ENCODE measurements at regions not wholly inside any gene's neighbourhood (a gene's known extent, or its start where the extent isn't known, plus 50 kb on each side); places are given as distances from the start of the nearest gene placed in this dataset.

- no peak overlapping the region for H3K27ac ChIP-seq
- H3K4me3 ChIP-seq, result no peak overlapping the region
- no peak for ATAC-seq (replicated peaks in 6 of 8)
- in situ Hi-C loops (cut with MboI; ENCODE audit: low pct_unique_long_range_greater_than_20kb in 2 of 9, low sequenced_read_pairs in 9 of 9, unreplicated experiment in 9 of 9), result loop anchor here in 3 of 9 experiments (10.0 to 25.0 kb wide), 3 partner anchors 299 to 597 kb away; partner anchors contain the start of gene TRIB2 (in 2 of the 3)
- peaks cover 8 to 10% of the 10 kb centered on the region in 2 donors for H3K4me1 ChIP-seq (replicated peaks in 1 of 2)
- WGBS, 10 experiments, result 91 to 100% (median 100%) methylated on average over 1 to 3 of the region's 3 CpGs; no CpG with 5 or more reads in 4 of the 10 experiments
These were observed 301.2 kb upstream of the TRIB2 start for GRCh38 chr2:12415536-12415935.

GRCh38 chr2:12416600-12416999, 300.1 kb upstream of the TRIB2 start:
- Histone ChIP-seq H3K4me1 (replicated peaks in 1 of 2) (peaks cover 10 to 14% of the 10 kb centered on the region in 2 donors), H3K4me3 (no peak overlapping the region), H3K27ac (no peak overlapping the region)
- WGBS, 10 experiments, result 4 to 100% (median 83%) methylated on average over 2 to 4 of the region's 6 CpGs; no CpG with 5 or more reads in 1 of the 10 experiments
- ATAC-seq (replicated peaks in 6 of 8), result peak in 3 of 8 experiments; percentile 95 to 97 (median 96)
- in situ Hi-C loops (cut with MboI; ENCODE audit: low pct_unique_long_range_greater_than_20kb in 2 of 9, low sequenced_read_pairs in 9 of 9, unreplicated experiment in 9 of 9), result loop anchor here in 3 of 9 experiments (10.0 to 25.0 kb wide), 3 partner anchors 298 to 596 kb away; partner anchors contain the start of gene TRIB2 (in 2 of the 3)

- WGBS, 10 experiments, result 50 to 100% (median 77%) methylated on average over 1 to 6 of the region's 6 CpGs; no CpG with 5 or more reads in 3 of the 10 experiments
- ATAC-seq (replicated peaks in 6 of 8), result peak in 5 of 8 experiments; percentile 53 to 85 (median 61)
- Histone ChIP-seq H3K4me3 (no peak overlapping the region), H3K27ac (no peak overlapping the region), H3K4me1 (replicated peaks in 1 of 2) (peaks cover 4 to 10% of the 10 kb centered on the region in 2 donors)
- in situ Hi-C loops (cut with MboI; ENCODE audit: low pct_unique_long_range_greater_than_20kb in 2 of 9, low sequenced_read_pairs in 9 of 9, unreplicated experiment in 9 of 9), result loop anchor here in 3 of 9 experiments (10.0 to 25.0 kb wide), 3 partner anchors 297 to 595 kb away; partner anchors contain the start of gene TRIB2 (in 2 of the 3)
These were observed 298.9 kb upstream of the TRIB2 start for GRCh38 chr2:12417786-12418185.

GRCh38 chr2:12419803-12420202, 296.9 kb upstream of the TRIB2 start:
- in situ Hi-C loops (cut with MboI; ENCODE audit: low pct_unique_long_range_greater_than_20kb in 2 of 9, low sequenced_read_pairs in 9 of 9, unreplicated experiment in 9 of 9), result loop anchor here in 3 of 9 experiments (10.0 to 25.0 kb wide), 3 partner anchors 295 to 592 kb away; partner anchors contain the start of gene TRIB2 (in 3 of the 3)
- peaks cover 4 to 9% of the 10 kb centered on the region in 2 donors for H3K4me1 ChIP-seq (replicated peaks in 1 of 2)
- WGBS, 10 experiments, result 67 to 100% (median 100%) methylated on average over 1 to 3 of the region's 3 CpGs; no CpG with 5 or more reads in 2 of the 10 experiments
- no peak overlapping the region for H3K4me3 ChIP-seq
- ATAC-seq (replicated peaks in 6 of 8), result no peak
- no peak overlapping the region for H3K27ac ChIP-seq

- in situ Hi-C loops (cut with MboI; ENCODE audit: low pct_unique_long_range_greater_than_20kb in 2 of 9, low sequenced_read_pairs in 9 of 9, unreplicated experiment in 9 of 9), result loop anchor here in 1 of 9 experiments (10.0 to 25.0 kb wide), 3 partner anchors 294 to 591 kb away; partner anchors contain the start of gene TRIB2
- WGBS, 10 experiments, result 37 to 90% (median 60%) methylated on average over 1 to 3 of the region's 3 CpGs; no CpG with 5 or more reads in 1 of the 10 experiments
- no peak for ATAC-seq (replicated peaks in 6 of 8)
These were observed 295.7 kb upstream of the TRIB2 start for GRCh38 chr2:12421046-12421445.

GRCh38 chr2:12424219-12424618, 292.5 kb upstream of the TRIB2 start:
- WGBS, 10 experiments, result 10 to 100% (median 67%) methylated on average over 1 to 2 of the region's 2 CpGs; no CpG with 5 or more reads in 5 of the 10 experiments
- in situ Hi-C loops (cut with MboI; ENCODE audit: low pct_unique_long_range_greater_than_20kb in 2 of 9, low sequenced_read_pairs in 9 of 9, unreplicated experiment in 9 of 9), result loop anchor here in 1 of 9 experiments (10.0 to 25.0 kb wide), 3 partner anchors 291 to 588 kb away; partner anchors contain the start of gene TRIB2
- Histone ChIP-seq H3K4me1 (replicated peaks in 1 of 2) (peaks cover 26 to 27% of the 10 kb centered on the region in 2 donors), H3K27ac (no peak overlapping the region), H3K4me3 (no peak overlapping the region)
- ATAC-seq (replicated peaks in 6 of 8), result peak in 2 of 8 experiments; percentile 22 to 38

More at GRCh38 chr2:12421046-12421445, 295.7 kb upstream of the TRIB2 start:
- Histone ChIP-seq H3K27ac (no peak overlapping the region), H3K4me3 (no peak overlapping the region), H3K4me1 (replicated peaks in 1 of 2) (peaks cover 8 to 12% of the 10 kb centered on the region in 2 donors)

- WGBS, 10 experiments, result 0 to 85% (median 33%) methylated on average over 2 to 3 of the region's 3 CpGs; no CpG with 5 or more reads in 1 of the 10 experiments
- H3K4me1 ChIP-seq (replicated peaks in 1 of 2), result peaks cover 27 to 28% of the 10 kb centered on the region in 2 donors
- in situ Hi-C loops (cut with MboI; ENCODE audit: low pct_unique_long_range_greater_than_20kb in 2 of 9, low sequenced_read_pairs in 9 of 9, unreplicated experiment in 9 of 9), result loop anchor here in 1 of 9 experiments (10.0 to 25.0 kb wide), 3 partner anchors 290 to 588 kb away; partner anchors contain the start of gene TRIB2
These were observed 291.9 kb upstream of the TRIB2 start for GRCh38 chr2:12424809-12425208.

GRCh38 chr2:12428324-12428723, 288.4 kb upstream of the TRIB2 start:
- peak; percentile 18 to 88 (median 80) for ATAC-seq (replicated peaks in 6 of 8)
- WGBS, 10 experiments, result 52 to 100% (median 76%) methylated on average over 1 to 5 of the region's 5 CpGs; no CpG with 5 or more reads in 4 of the 10 experiments
- in situ Hi-C loops (cut with MboI; ENCODE audit: low pct_unique_long_range_greater_than_20kb in 2 of 9, low sequenced_read_pairs in 9 of 9, unreplicated experiment in 9 of 9), result loop anchor here in 1 of 9 experiments (10.0 kb wide), 1 partner anchor 286 kb away; the partner anchor contains the start of gene TRIB2
- Histone ChIP-seq H3K27ac (no peak overlapping the region), H3K4me3 (no peak overlapping the region), H3K4me1 (replicated peaks in 1 of 2) (peaks cover 21 to 27% of the 10 kb centered on the region in 2 donors)

More at GRCh38 chr2:12424809-12425208, 291.9 kb upstream of the TRIB2 start:
- H3K27ac ChIP-seq, result no peak overlapping the region
- no peak overlapping the region for H3K4me3 ChIP-seq
- peak; percentile 18 to 90 (median 72) for ATAC-seq (replicated peaks in 6 of 8)

- peaks cover 21 to 27% of the 10 kb centered on the region in 2 donors for H3K4me1 ChIP-seq (replicated peaks in 1 of 2)
- in situ Hi-C loops (cut with MboI; ENCODE audit: low pct_unique_long_range_greater_than_20kb in 2 of 9, low sequenced_read_pairs in 9 of 9, unreplicated experiment in 9 of 9), result loop anchor here in 1 of 9 experiments (10.0 kb wide), 1 partner anchor 286 kb away; the partner anchor contains the start of gene TRIB2
- 0 to 20% (median 17%) methylated on average over 1 of the region's 1 CpG; no CpG with 5 or more reads in 2 of the 10 experiments for WGBS, 10 experiments
- peak in 5 of 8 experiments; percentile 15 to 31 (median 25) for ATAC-seq (replicated peaks in 6 of 8)
- H3K4me3 ChIP-seq, result no peak overlapping the region
- no peak overlapping the region for H3K27ac ChIP-seq
These were observed 287.9 kb upstream of the TRIB2 start for GRCh38 chr2:12428786-12429185.

GRCh38 chr2:12429779-12430406, 286.8 kb upstream of the TRIB2 start:
- Histone ChIP-seq H3K27ac (no peak overlapping the region), H3K4me3 (no peak overlapping the region), H3K4me1 (replicated peaks in 1 of 2) (peaks cover 18 to 22% of the 10 kb centered on the region in 2 donors)
- 29 to 90% (median 73%) methylated on average over 2 to 4 of the region's 4 CpGs; no CpG with 5 or more reads in 1 of the 10 experiments for WGBS, 10 experiments
- peak in 1 of 8 experiments; percentile 51 for ATAC-seq (replicated peaks in 6 of 8)
- in situ Hi-C loops (cut with MboI; ENCODE audit: low pct_unique_long_range_greater_than_20kb in 2 of 9, low sequenced_read_pairs in 9 of 9, unreplicated experiment in 9 of 9), result loop anchor here in 1 of 9 experiments (10.0 kb wide), 1 partner anchor 285 kb away; the partner anchor contains the start of gene TRIB2

- H3K4me1 ChIP-seq (replicated peaks in 1 of 2), result peaks cover 16 to 19% of the 10 kb centered on the region in 2 donors
- in situ Hi-C loops (cut with MboI; ENCODE audit: low pct_unique_long_range_greater_than_20kb in 2 of 9, low sequenced_read_pairs in 9 of 9, unreplicated experiment in 9 of 9), result no loop called here
- 77 to 100% (median 89%) methylated on average over 1 to 6 of the region's 6 CpGs; no CpG with 5 or more reads in 1 of the 10 experiments for WGBS, 10 experiments
- no peak for ATAC-seq (replicated peaks in 6 of 8)
- H3K27ac ChIP-seq, result no peak overlapping the region
- H3K4me3 ChIP-seq, result no peak overlapping the region
These were observed 286.2 kb upstream of the TRIB2 start for GRCh38 chr2:12430407-12431133.

GRCh38 chr2:12432985-12433625, 283.6 kb upstream of the TRIB2 start:
- H3K4me1 ChIP-seq (replicated peaks in 1 of 2), result peaks cover 10 to 12% of the 10 kb centered on the region in 2 donors
- no peak for ATAC-seq (replicated peaks in 6 of 8)
- no peak overlapping the region for H3K4me3 ChIP-seq
- H3K27ac ChIP-seq, result no peak overlapping the region
- 40 to 100% (median 83%) methylated on average over 1 to 2 of the region's 2 CpGs for WGBS, 10 experiments
- in situ Hi-C loops (cut with MboI; ENCODE audit: low pct_unique_long_range_greater_than_20kb in 2 of 9, low sequenced_read_pairs in 9 of 9, unreplicated experiment in 9 of 9), result no loop called here

Data from motor neuron (in vitro differentiated cells).